IPS DF 4.7 (cell line): ENCODE measurements at regions not wholly inside any gene's neighbourhood (a gene's known extent, or its start where the extent isn't known, plus 50 kb on each side); places are given as distances from the start of the nearest gene placed in this dataset.

Experiments
- DNase-seq: peaks from one replicate; pipeline ENCODE4 v3.0.0-alpha.2; 2013; ENCODE audit warnings: low spot score; ENCODE audit errors: extremely low read depth

DNA sequence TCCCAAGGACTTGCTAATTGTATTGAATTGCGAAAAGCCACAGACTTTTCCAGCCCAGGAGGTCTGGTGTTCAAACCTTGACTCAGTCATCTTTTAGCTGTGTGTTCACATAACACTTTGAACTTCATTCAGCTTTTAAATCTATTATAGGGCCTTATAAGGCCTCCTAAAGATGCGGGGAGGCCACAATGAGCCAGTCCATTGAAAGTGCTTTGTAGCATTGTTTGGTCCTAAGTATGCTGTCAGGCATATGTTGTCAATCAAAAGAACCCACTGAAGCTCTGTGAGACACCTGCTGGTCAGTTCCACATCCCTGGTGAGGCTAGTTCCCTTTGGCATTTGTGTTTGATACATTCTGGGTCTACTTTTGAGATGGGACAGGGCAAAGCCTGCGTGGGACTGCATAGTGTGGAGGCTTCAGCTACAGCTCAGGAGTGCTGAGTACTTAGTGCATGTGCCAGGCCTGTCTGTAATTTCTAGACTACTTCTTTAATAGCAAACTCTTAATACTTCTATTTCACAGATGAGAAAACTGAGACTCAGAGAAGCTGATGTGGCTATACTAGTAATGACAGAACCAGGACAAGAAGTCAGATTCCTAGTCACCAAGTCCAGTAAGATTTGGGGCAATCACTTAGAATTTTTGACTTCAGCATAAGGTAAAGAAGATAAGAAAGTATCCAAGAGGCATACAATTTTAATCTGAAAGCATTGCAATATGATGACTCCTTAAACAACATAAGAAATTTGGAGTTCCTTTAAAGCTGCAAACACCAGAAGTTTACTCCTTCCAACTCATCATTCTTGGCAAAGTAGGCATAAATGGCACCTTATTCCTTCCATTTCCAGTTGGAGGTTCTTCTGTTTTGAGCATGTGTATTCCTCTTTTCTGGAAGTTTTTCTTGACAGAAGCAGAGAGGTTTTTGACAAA lies 213.0 kb downstream of the PDCD6IP start:
- no peak for DNase-seq

DNA sequence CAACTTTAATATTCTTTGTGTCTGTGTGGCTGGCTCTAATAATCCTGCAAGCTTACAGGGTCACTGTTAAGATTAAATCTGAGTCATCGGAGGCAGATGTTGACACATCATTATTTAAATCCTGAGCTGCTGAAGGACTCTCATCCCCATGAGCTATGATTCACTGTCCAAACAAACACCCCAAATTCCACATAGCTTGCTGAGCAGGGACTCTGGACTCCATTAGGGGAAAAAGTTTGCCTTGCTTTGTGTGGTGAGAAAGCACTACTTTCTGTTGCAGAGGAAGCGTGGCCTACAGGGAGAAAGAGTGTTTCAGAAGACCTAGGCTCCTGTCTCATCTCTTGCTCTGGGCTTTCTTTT lies 213.7 kb downstream of the PDCD6IP start:
- DNase-seq = no peak

DNA sequence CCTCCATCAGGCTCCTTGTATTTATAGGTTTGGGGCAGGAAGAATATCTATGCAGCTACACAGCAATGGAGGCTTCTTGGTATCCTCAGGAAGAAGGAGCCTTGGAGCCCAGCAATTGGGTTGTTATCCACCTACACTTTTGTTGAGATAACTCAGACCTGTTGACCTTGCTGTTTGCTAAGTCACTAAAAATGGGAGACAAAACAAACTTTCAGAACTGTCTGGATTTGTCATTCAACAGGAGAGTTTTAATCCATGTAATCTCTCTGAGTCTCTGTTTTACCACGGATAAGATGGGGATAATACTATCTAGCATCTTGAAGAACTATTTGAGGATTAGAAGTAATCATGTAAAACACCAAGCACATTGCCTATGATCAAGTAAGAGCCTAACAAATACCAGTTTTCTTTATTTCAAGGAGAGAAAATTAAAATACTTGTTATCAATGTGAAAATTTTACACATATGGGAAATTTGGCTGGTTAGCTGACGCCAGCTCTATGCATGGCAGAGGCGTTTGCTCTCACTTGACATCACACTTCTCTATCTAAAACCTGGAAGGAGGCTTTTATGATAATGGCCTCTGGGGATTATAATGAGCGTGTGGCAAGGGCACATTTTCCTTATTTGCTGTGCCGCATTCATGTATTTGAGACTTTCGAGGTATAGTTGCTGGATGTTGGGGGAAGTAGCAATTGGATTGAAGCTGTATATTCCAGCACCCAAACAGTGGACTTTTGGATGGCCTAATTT lies 215.6 kb downstream of the PDCD6IP start:
- no peak for DNase-seq

DNA sequence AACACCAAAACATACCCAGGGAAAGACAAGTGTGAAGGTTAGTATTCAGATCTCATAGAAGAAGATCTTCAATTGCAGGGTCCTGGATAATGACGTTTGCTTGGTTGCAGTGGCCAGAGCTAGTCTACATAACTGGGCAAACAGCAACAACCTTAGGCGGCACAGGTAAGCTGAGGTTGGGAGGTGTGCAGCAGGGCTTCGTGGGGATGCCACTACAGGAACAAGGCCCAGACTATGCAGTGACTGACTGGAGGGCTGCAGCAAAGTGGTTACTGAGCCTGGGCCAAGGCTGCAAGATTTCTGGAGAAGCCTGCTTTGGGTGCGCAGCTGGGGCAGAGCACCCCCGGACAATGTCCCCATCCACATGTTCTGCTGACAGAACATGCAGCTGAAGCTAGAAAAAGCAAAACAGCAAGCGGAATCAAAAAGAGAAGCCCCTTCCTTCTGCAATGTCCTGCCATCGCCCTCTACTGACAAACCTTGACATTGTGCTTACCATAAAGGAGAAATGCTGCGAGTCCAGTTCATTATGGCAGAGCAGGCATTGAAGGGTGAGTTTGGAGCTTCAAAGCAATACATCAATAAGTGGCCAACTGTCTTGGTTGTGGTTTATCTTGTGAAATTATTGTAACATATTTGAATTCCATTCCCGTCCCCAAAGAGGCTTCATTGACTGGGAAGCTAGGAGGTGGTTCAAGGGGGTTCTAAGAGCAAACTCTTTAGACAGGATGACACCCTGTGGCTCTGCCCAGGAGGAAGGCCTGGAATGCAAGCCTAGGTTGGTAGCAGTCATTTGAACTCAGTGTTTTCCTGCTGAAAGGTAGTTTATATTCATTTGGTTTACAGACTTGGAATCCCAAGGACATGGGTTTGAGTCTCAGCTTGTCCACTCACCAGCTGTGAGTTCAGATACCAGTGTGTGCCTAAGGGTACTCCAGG lies 217.0 kb downstream of the PDCD6IP start:
- no peak for DNase-seq

DNA sequence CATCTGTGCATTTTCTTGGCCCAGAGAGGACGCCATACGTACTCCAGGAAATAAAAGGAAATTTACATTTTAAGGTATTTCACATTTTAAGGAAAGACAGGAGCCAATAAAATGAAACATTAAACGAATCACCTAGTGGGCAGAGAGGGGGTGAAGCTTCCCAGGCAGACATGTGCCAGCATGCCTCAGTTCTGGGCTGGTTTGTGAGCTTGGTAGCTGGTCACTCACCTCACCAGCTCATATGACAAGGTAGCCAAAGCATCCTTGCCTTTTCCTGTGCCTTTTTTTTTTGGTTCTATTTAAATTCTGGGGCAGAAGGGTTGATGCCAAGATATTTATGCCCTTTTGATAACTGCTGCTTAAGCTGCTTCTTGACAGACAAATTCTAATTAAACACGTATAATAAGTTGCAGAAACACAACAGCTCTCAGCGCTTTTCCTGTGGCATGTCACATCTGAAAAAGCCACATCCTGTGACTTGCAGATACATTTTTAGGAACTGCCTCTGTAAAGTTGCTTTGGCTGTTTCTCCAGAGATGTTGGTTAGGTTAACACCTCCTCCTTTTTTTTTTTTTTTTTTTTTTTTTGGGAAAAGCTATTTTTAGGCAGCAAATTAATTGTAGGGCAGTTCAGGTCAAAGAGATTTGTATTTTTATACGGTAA lies 218.6 kb downstream of the PDCD6IP start:
- DNase-seq = no peak

DNA sequence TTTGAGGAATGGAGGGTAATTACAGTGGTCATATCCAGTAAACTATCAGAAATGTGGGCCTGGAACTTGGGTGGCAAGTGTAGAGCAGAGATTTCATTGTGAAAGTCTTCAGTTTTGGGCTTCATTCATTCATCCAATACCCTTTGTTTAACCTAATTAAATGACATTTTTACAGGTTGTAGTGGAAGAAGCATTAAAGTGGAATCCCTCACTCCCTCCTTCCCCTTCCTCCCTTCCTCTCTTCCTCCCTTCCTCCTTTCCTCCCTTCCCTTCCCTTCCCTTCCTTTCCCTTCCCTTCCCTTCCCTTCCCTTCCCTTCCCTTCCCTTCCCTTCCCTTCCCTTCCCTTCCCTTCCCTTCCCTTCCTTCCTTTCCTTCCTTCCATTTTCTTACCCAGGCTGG lies 219.3 kb downstream of the PDCD6IP start:
- DNase-seq = no peak

DNA sequence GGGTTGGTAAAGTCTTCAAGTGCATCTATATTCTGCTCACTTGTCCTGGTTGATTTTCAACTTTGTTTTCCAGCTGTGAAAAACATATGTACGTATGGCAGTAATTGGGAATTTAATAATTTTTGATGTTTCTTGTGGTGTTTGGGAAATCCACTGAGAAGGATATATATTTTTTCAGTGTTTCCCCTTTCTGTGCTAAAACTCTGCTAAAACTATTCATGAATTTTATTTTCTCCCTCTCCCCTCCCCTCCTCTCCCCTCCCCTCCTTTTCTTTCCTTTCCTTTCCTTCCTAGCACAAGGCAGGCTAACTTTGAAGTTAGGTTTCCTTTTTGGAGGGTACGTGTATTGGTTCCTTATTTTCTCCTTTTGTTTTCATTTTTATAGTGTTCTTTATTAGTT lies 220.7 kb downstream of the PDCD6IP start:
- DNase-seq = no peak

DNA sequence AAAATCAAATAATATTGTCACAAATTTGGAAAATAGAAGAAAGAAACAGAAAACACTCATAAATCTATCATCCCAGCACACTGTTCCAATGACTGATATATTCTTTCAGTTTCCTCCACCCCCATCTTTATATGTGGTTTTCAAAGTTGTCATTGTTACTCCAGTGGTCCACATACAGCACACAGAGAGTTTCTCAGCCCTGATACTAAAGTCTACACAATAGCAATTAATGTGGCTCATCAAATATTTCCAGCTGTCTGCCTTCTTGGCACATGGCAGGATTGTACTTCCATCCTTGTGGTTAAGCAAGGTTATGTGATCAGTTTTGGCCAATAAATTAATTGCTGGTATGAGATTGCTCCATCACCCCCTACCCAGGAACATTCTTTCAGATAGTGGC lies 221.7 kb downstream of the PDCD6IP start:
- no peak for DNase-seq

DNA sequence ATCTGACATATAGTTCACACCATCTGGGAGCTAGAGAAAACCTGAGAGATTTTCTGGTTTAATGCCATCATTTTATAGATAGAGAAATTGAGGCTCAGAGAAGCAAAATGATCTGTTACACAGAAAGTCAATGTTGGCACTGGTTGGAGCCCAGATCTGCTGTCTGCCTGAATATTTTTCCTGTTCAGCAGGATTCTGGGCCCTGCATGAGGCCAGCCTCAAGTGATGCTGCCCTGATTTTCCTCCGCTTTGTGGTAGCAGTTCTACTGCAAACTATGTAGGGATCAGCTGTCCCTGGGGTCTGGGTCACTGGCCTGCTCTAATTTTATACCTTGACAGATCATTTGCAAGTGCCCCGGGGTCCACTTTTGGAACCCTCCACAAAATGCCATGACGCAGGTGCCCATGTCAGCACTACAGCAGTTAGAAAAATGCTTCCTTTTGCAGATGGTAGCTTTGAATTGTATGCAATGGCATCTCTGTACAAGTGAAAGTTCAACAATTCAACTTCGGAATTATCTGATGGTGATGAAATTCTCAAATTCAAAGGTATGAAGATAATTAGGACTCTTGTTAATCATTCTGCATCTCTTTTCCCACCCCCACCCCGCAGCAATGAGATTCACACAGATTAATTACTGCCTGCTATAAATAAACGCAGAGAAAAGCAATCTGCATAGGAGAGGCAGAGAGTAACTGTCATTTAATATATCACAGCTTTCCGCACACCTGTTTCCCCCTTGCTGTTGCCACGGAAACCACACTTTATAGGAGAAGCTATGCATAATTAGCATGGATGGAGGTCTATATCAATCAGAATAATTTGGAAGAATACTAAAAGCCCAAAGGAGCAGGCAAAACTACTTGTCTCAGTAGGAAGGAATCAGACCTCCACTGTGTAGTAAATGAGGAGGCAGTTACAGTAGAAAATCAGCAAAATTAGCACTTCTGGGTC lies 222.6 kb downstream of the PDCD6IP start:
- no peak for DNase-seq

DNA sequence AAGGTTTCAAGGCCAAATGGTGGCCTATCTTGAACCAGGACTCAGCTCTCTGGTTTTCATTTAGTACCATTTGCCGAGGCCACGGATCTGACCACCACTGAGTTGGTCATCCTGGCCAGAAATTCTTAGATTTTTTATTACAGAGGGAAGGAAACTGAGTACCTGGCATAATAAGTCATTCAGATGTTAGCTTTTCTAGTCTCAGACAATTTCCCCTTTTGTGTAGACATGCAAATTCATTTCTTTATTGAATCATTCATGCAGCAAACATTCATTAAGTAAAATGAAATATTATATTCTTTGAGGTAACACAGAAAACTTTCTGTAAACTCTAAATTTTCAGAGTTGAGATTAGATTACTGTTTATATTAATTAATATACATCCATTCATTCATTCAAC lies 223.7 kb downstream of the PDCD6IP start:
- no peak for DNase-seq

DNA sequence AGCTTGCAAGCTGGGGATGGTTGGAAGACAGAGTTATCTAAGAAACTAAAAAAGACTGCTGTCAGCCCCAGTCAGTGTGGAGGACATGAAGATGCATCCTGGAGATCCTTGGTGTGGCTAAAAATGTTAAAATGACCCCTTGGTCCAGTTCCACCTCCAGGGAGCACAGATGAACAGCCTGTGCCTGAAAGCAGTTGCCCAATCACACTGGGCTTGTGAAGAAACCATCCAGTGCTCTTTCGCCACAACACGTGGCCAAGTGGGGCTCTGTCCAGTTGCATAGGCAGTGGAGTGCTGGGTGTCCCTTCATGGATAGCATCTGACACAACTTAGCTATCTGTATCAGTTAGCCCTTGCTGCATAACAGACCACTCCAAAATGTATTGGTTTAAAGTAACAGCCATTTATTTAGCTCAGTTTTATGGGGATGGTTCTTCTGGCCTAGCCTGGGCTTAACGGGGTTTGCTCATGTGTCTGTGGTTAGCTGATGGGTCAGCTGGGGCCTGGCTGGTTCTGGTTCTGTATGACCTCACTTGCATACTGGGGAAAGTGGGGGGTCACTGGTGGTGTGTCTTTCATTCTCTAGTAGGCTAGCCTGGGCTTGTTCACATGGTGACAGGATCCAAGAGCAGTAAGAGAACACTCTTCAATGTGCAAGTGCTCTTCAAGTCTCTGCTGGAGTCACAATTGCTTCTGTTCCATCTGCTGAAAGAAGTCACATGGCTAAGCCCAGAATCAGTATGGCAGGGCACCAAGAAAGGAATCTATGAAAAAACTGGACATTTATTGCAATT lies 226.2 kb downstream of the PDCD6IP start:
- DNase-seq = no peak

DNA sequence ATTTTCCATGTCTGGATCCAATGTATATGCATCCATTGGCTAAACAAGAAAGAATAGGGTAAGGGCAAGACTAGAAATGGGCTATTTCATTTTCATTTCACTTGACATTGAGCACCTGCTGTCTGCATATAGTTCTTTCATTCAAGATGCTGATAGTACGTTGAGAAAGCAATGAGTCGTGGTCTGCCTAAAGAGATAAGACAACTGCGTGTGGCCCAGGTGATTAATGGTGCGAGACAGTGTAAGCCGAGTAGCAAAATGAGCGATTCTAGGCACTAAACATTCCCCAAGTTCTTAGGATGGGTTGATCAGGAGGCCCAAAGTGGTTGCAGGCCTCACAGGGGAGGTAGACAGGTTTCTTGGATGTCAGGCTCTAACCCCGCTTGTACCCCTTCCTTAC lies 235.4 kb downstream of the PDCD6IP start:
- no peak for DNase-seq

DNA sequence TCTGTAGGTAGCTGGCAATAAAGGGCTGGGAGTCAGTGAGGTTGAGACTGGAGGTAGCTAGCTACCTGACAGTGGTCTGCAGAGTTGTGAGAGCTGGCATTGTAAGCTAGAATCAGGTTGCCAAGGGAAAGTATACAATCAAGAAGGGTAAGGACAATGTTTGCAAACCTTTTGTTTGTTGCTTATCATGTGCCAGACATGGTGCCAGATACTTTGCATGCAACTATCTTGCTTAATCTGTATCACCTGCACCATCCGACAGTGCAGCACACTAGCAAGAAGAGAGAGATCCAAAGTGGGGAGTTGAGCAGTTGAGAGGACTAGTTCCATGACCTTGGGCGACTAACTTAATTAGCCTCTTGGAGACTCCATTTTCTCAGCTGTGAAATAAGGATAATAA lies 236.4 kb downstream of the PDCD6IP start:
- DNase-seq = no peak

DNA sequence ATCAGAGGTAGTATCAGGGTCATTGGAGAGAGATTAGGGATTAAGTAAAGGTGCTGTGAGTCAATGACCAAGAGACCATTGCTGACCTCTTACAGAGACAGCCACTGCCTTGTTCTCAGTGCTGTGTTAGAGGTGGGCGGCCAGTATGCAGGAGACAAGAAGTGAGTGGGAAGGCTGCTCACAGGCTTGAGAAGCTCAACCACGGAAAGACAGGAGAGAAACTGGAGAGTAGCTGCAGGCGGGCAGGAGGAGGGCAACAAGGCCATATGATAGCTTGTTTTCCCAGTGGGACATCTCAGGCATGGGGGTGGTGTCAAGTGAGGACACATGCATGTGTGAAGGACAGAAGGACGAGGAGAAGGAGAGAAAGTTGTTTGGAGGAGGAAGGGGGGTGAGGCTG lies 237.3 kb downstream of the PDCD6IP start:
- no peak for DNase-seq

DNA sequence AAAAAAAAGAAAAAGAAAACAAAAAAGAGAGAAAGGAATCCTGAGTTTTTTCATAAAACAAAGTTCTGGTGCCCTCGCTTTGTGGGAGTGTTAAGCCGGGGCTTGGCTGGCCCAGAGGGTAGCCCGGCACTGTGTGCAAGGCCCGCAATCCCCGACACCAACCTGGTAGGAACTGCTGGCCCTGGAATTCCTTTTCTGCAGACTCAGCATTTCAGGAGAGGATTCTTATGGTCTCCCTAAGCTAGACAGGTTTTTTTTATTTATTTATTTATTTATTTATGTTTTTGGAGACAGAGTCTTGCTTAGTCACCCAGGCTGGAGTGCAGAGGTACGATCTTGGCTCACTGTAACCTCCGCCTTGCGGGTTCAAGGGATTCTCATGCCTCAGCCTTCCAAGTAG lies 238.8 kb downstream of the PDCD6IP start:
- no peak for DNase-seq

DNA sequence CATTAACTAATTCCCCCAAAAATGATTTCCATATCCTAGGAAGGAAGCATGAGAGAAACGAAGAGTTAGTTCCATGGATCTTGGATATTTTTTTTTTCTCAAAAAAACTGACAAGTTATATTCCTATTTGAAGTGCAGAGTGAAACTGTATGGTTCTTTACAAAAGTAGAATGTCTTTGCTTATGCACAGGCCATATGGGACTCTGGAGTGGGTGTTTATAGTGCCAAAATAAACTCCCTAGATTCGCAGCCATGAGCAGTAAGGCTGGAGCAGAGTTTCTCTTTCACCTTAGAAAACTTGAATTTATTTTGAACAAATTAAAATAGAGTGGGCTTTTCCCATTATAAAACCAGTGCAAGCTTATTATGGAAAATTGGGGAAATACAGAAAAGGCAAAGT lies 239.7 kb downstream of the PDCD6IP start:
- no peak for DNase-seq

DNA sequence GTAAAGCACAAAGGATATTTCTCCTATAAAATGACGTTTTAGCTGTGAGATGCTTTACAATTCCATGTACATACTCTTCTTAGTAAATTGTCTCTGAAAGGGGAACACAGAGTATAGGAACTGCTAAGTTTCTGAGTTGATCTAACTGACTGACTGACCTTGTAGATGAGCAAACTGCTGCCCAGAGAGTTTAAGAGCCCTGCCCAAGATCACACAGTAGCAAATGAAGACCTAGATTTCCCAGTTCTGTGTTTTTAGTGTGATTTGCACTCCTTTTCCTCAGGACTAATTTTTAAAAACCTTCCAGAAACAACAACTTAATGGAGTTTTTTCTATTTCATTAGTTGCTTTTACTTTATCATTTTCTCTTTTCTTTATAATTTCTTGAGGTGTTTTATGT lies 247.7 kb downstream of the PDCD6IP start:
- no peak for DNase-seq

DNA sequence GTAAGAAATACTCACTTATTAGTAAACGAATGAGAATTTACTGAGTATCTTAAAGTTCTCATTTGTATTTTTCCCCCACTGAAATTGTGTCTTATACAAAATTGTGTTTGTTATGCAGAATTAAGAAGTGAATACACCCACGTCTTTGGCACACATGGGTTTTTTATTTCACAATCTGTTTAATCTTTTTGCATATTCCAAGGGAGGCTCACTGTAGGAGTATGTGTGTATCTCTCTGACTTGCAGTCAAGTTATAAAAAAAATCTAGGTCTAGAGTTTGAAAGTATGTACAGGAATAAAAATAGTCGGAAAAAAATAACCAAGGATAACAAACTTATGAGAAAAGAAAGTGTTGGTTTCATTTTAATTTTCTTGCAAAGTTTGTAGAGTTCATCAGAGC lies 255.2 kb downstream of the PDCD6IP start:
- DNase-seq = no peak
